Adipocyte (in vitro differentiated cells): ENCODE measurements at regions not wholly inside any gene's neighbourhood (a gene's known extent, or its start where the extent isn't known, plus 50 kb on each side); places are given as distances from the start of the nearest gene placed in this dataset.

Experiments used
- DNase-seq: peaks from one replicate; pipeline ENCODE4 v3.0.0-alpha.2; 2015; ENCODE audit warnings: low read depth
- H3K27me3 ChIP-seq: replicated peaks from 2 replicates; pipeline ENCODE4 v1.7.0; 2013; ENCODE audit warnings: mild to moderate bottlenecking, low read length, moderate library complexity; ENCODE audit not compliant: control insufficient read depth, insufficient read depth
- H3K36me3 ChIP-seq: 2 replicates; pipeline ENCODE4 v1.7.0; 2013; ENCODE audit warnings: low read length, mild to moderate bottlenecking, moderate library complexity; ENCODE audit not compliant: control insufficient read depth, insufficient read depth, severe bottlenecking
- H3K4me1 ChIP-seq: 2 replicates; pipeline ENCODE4 v1.7.0; 2013; ENCODE audit warnings: mild to moderate bottlenecking, low read length, moderate library complexity; ENCODE audit not compliant: control insufficient read depth, insufficient read depth
- H3K4me3 ChIP-seq: 2 replicates; pipeline ENCODE4 v1.7.0; 2013; ENCODE audit warnings: mild to moderate bottlenecking, low read length, moderate library complexity
- H3K9ac ChIP-seq: 2 replicates; pipeline ENCODE4 v1.7.0; 2013; ENCODE audit warnings: mild to moderate bottlenecking, low read length, moderate library complexity
- H3K9me3 ChIP-seq: 2 replicates; pipeline ENCODE4 v1.7.0; 2013; ENCODE audit warnings: mild to moderate bottlenecking, low read length, moderate library complexity; ENCODE audit not compliant: control insufficient read depth

- Histone ChIP-seq H3K27me3 (peaks cover 52% of the 10 kb centered on the region), H3K9me3 (peaks cover 4% of the 10 kb centered on the region), H3K36me3 (no peaks in the 10 kb centered on the region), H3K9ac (no peak overlapping the region), H3K4me3 (no peak overlapping the region), H3K4me1 (no peaks in the 10 kb centered on the region)
- no peak for DNase-seq
Measured at GRCh38 chr12:107244584-107244983, 151.2 kb upstream of the CRY1 start.

GRCh38 chr12:107247650-107248049, 154.3 kb upstream of the CRY1 start:
- DNase-seq: no peak
- Histone ChIP-seq H3K36me3 (no peaks in the 10 kb centered on the region), H3K4me3 (no peak overlapping the region), H3K9me3 (no peaks in the 10 kb centered on the region), H3K9ac (no peak overlapping the region), H3K4me1 (no peaks in the 10 kb centered on the region), H3K27me3 (peaks cover 40% of the 10 kb centered on the region)

GRCh38 chr12:107248187-107248586, 154.8 kb upstream of the CRY1 start:
- DNase-seq: no peak
- H3K9ac ChIP-seq: no peak overlapping the region
- H3K4me3 ChIP-seq: no peak overlapping the region
- no peaks in the 10 kb centered on the region for H3K36me3 ChIP-seq
- H3K27me3 ChIP-seq: peaks cover 38% of the 10 kb centered on the region
- H3K4me1 ChIP-seq: no peaks in the 10 kb centered on the region
- H3K9me3 ChIP-seq: no peaks in the 10 kb centered on the region

- Histone ChIP-seq H3K36me3 (no peaks in the 10 kb centered on the region), H3K9ac (no peak overlapping the region), H3K4me1 (no peaks in the 10 kb centered on the region), H3K9me3 (no peaks in the 10 kb centered on the region), H3K27me3 (peaks cover 15% of the 10 kb centered on the region), H3K4me3 (no peak overlapping the region)
- DNase-seq: no peak
Measured at GRCh38 chr12:107251288-107251687, 157.9 kb upstream of the CRY1 start.

GRCh38 chr12:107253361-107253760, 160.0 kb upstream of the CRY1 start:
- no peak overlapping the region for H3K9ac ChIP-seq
- no peak for DNase-seq
- H3K27me3 ChIP-seq: peaks cover 6% of the 10 kb centered on the region
- H3K9me3 ChIP-seq: peaks cover 6% of the 10 kb centered on the region
- no peaks in the 10 kb centered on the region for H3K4me1 ChIP-seq
- H3K4me3 ChIP-seq: no peak overlapping the region
- H3K36me3 ChIP-seq: no peaks in the 10 kb centered on the region

GRCh38 chr12:107254258-107254856, 161.0 kb upstream of the CRY1 start:
- H3K9ac ChIP-seq: no peak overlapping the region
- peaks cover 6% of the 10 kb centered on the region for H3K9me3 ChIP-seq
- no peak overlapping the region for H3K4me3 ChIP-seq
- no peaks in the 10 kb centered on the region for H3K4me1 ChIP-seq
- DNase-seq: no peak
- no peaks in the 10 kb centered on the region for H3K36me3 ChIP-seq
- H3K27me3 ChIP-seq: peaks cover 5% of the 10 kb centered on the region

GRCh38 chr12:107258780-107259179, 165.4 kb upstream of the CRY1 start:
- no peak for DNase-seq
- H3K4me3 ChIP-seq: no peak overlapping the region

GRCh38 chr12:107263980-107264379, 170.6 kb upstream of the CRY1 start:
- no peaks in the 10 kb centered on the region for H3K36me3 ChIP-seq
- no peak overlapping the region for H3K4me3 ChIP-seq
- no peaks in the 10 kb centered on the region for H3K9me3 ChIP-seq
- no peaks in the 10 kb centered on the region for H3K4me1 ChIP-seq
- no peak for DNase-seq
- no peaks in the 10 kb centered on the region for H3K27me3 ChIP-seq
- H3K9ac ChIP-seq: no peak overlapping the region

More at GRCh38 chr12:107258780-107259179, 165.4 kb upstream of the CRY1 start:
- H3K9ac ChIP-seq: no peak overlapping the region
- no peaks in the 10 kb centered on the region for H3K4me1 ChIP-seq
- peaks cover 6% of the 10 kb centered on the region for H3K9me3 ChIP-seq
- H3K27me3 ChIP-seq: no peaks in the 10 kb centered on the region
- H3K36me3 ChIP-seq: no peaks in the 10 kb centered on the region

- no peaks in the 10 kb centered on the region for H3K36me3 ChIP-seq
- DNase-seq: no peak
- no peak overlapping the region for H3K9ac ChIP-seq
- no peak overlapping the region for H3K4me3 ChIP-seq
- no peaks in the 10 kb centered on the region for H3K9me3 ChIP-seq
- H3K27me3 ChIP-seq: no peaks in the 10 kb centered on the region
- no peaks in the 10 kb centered on the region for H3K4me1 ChIP-seq
Measured at GRCh38 chr12:107264667-107265066, 171.3 kb upstream of the CRY1 start.

GRCh38 chr12:107267604-107268003, 174.3 kb upstream of the CRY1 start:
- H3K9me3 ChIP-seq: no peaks in the 10 kb centered on the region
- no peak for DNase-seq
- no peak overlapping the region for H3K4me3 ChIP-seq
- no peaks in the 10 kb centered on the region for H3K4me1 ChIP-seq
- H3K9ac ChIP-seq: no peak overlapping the region
- H3K27me3 ChIP-seq: no peaks in the 10 kb centered on the region
- no peaks in the 10 kb centered on the region for H3K36me3 ChIP-seq

- no peaks in the 10 kb centered on the region for H3K36me3 ChIP-seq
Measured at GRCh38 chr12:107271523-107271922, 178.2 kb upstream of the CRY1 start.

GRCh38 chr12:107275530-107275929, 182.2 kb upstream of the CRY1 start:
- no peak for DNase-seq
- Histone ChIP-seq H3K9ac (no peak overlapping the region), H3K4me1 (no peaks in the 10 kb centered on the region), H3K27me3 (no peaks in the 10 kb centered on the region), H3K4me3 (no peak overlapping the region), H3K9me3 (peaks cover 4% of the 10 kb centered on the region), H3K36me3 (no peaks in the 10 kb centered on the region)

More at GRCh38 chr12:107271523-107271922, 178.2 kb upstream of the CRY1 start:
- no peaks in the 10 kb centered on the region for H3K4me1 ChIP-seq
- no peak overlapping the region for H3K9ac ChIP-seq
- H3K4me3 ChIP-seq: no peak overlapping the region
- no peaks in the 10 kb centered on the region for H3K9me3 ChIP-seq
- no peak for DNase-seq
- H3K27me3 ChIP-seq: no peaks in the 10 kb centered on the region
